ENCODE measurements at regions not wholly inside any gene's neighbourhood (a gene's known extent, or its start where the extent isn't known, plus 50 kb on each side); places are given as distances from the start of the nearest gene placed in this dataset.

- H3K4me1 Mint-ChIP-seq: no peaks in the 10 kb centered on the region
- H3K36me3 Mint-ChIP-seq: no peaks in the 10 kb centered on the region
- DNase-seq: no peak
- H3K4me3 Mint-ChIP-seq: no peak overlapping the region
- no peak overlapping the region for H3K27ac Mint-ChIP-seq
- no peaks in the 10 kb centered on the region for H3K27me3 Mint-ChIP-seq
- H3K9me3 Mint-ChIP-seq: no peaks in the 10 kb centered on the region
These were observed 169.6 kb upstream of the FRMD6 start for GRCh38 chr14:51482102-51482501.

GRCh38 chr14:51484485-51484884, 167.2 kb upstream of the FRMD6 start:
- H3K27me3 Mint-ChIP-seq: no peaks in the 10 kb centered on the region
- H3K4me3 Mint-ChIP-seq: no peak overlapping the region
- no peak overlapping the region for H3K27ac Mint-ChIP-seq
- no peaks in the 10 kb centered on the region for H3K9me3 Mint-ChIP-seq
- H3K4me1 Mint-ChIP-seq: no peaks in the 10 kb centered on the region
- no peaks in the 10 kb centered on the region for H3K36me3 Mint-ChIP-seq
- DNase-seq: no peak

- DNase-seq: no peak
- Mint-ChIP-seq H3K9me3 (no peaks in the 10 kb centered on the region), H3K36me3 (no peaks in the 10 kb centered on the region), H3K27ac (no peak overlapping the region), H3K27me3 (no peaks in the 10 kb centered on the region), H3K4me1 (no peaks in the 10 kb centered on the region), H3K4me3 (no peak overlapping the region)
These were observed 166.0 kb upstream of the FRMD6 start for GRCh38 chr14:51485733-51486132.

GRCh38 chr14:51487848-51488247, 163.9 kb upstream of the FRMD6 start:
- Mint-ChIP-seq H3K4me3 (no peak overlapping the region), H3K27ac (no peak overlapping the region), H3K36me3 (no peaks in the 10 kb centered on the region), H3K27me3 (no peaks in the 10 kb centered on the region), H3K4me1 (no peaks in the 10 kb centered on the region), H3K9me3 (no peaks in the 10 kb centered on the region)
- DNase-seq: no peak

GRCh38 chr14:51488569-51489220, 163.0 kb upstream of the FRMD6 start:
- no peak for DNase-seq
- peaks cover 3% of the 10 kb centered on the region for H3K27me3 Mint-ChIP-seq
- H3K27ac Mint-ChIP-seq: no peak overlapping the region
- H3K4me3 Mint-ChIP-seq: no peak overlapping the region
- H3K36me3 Mint-ChIP-seq: no peaks in the 10 kb centered on the region
- peaks cover 1% of the 10 kb centered on the region for H3K9me3 Mint-ChIP-seq
- no peaks in the 10 kb centered on the region for H3K4me1 Mint-ChIP-seq

GRCh38 chr14:51490205-51490604, 161.5 kb upstream of the FRMD6 start:
- Mint-ChIP-seq H3K4me3 (no peak overlapping the region), H3K9me3 (peaks cover 1% of the 10 kb centered on the region), H3K27me3 (peaks cover 3% of the 10 kb centered on the region), H3K4me1 (no peaks in the 10 kb centered on the region), H3K36me3 (no peaks in the 10 kb centered on the region), H3K27ac (no peak overlapping the region)
- no peak for DNase-seq

GRCh38 chr14:51491036-51491545, 160.6 kb upstream of the FRMD6 start:
- Mint-ChIP-seq H3K27me3 (peaks cover 3% of the 10 kb centered on the region), H3K27ac (no peak overlapping the region), H3K36me3 (no peaks in the 10 kb centered on the region), H3K9me3 (peaks cover 1% of the 10 kb centered on the region), H3K4me1 (no peaks in the 10 kb centered on the region), H3K4me3 (no peak overlapping the region)
- no peak for DNase-seq

GRCh38 chr14:51491776-51492175, 159.9 kb upstream of the FRMD6 start:
- peaks cover 1% of the 10 kb centered on the region for H3K9me3 Mint-ChIP-seq
- DNase-seq: no peak
- no peaks in the 10 kb centered on the region for H3K36me3 Mint-ChIP-seq
- no peaks in the 10 kb centered on the region for H3K4me1 Mint-ChIP-seq
- H3K27ac Mint-ChIP-seq: no peak overlapping the region
- H3K27me3 Mint-ChIP-seq: peaks cover 3% of the 10 kb centered on the region
- no peak overlapping the region for H3K4me3 Mint-ChIP-seq

GRCh38 chr14:51495319-51495718, 156.4 kb upstream of the FRMD6 start:
- peaks cover 1% of the 10 kb centered on the region for H3K9me3 Mint-ChIP-seq

GRCh38 chr14:51498411-51499227, 153.1 kb upstream of the FRMD6 start:
- no peak overlapping the region for H3K27ac Mint-ChIP-seq
- peaks cover 1% of the 10 kb centered on the region for H3K9me3 Mint-ChIP-seq
- peaks cover 11% of the 10 kb centered on the region for H3K27me3 Mint-ChIP-seq
- DNase-seq: no peak
- no peak overlapping the region for H3K4me3 Mint-ChIP-seq
- H3K4me1 Mint-ChIP-seq: no peaks in the 10 kb centered on the region
- no peaks in the 10 kb centered on the region for H3K36me3 Mint-ChIP-seq

More at GRCh38 chr14:51495319-51495718, 156.4 kb upstream of the FRMD6 start:
- Mint-ChIP-seq H3K27me3 (peaks cover 6% of the 10 kb centered on the region), H3K4me1 (no peaks in the 10 kb centered on the region), H3K36me3 (no peaks in the 10 kb centered on the region), H3K27ac (no peak overlapping the region), H3K4me3 (no peak overlapping the region)
- no peak for DNase-seq

- Mint-ChIP-seq H3K27ac (no peak overlapping the region), H3K9me3 (peaks cover 1% of the 10 kb centered on the region), H3K4me1 (no peaks in the 10 kb centered on the region), H3K36me3 (no peaks in the 10 kb centered on the region), H3K27me3 (peaks cover 11% of the 10 kb centered on the region), H3K4me3 (no peak overlapping the region)
- DNase-seq: no peak
These were observed 150.9 kb upstream of the FRMD6 start for GRCh38 chr14:51500776-51501175.

GRCh38 chr14:51501746-51502145, 150.0 kb upstream of the FRMD6 start:
- no peak for DNase-seq
- Mint-ChIP-seq H3K27me3 (peaks cover 17% of the 10 kb centered on the region), H3K27ac (no peak overlapping the region), H3K36me3 (no peaks in the 10 kb centered on the region), H3K4me1 (no peaks in the 10 kb centered on the region), H3K4me3 (no peak overlapping the region), H3K9me3 (peaks cover 1% of the 10 kb centered on the region)

- Mint-ChIP-seq H3K27me3 (peaks cover 30% of the 10 kb centered on the region), H3K27ac (no peak overlapping the region), H3K36me3 (no peaks in the 10 kb centered on the region), H3K4me3 (no peak overlapping the region), H3K4me1 (no peaks in the 10 kb centered on the region), H3K9me3 (peaks cover 1% of the 10 kb centered on the region)
- no peak for DNase-seq
These were observed 147.0 kb upstream of the FRMD6 start for GRCh38 chr14:51504669-51505068.

- Mint-ChIP-seq H3K27me3 (peaks cover 27% of the 10 kb centered on the region), H3K4me1 (no peaks in the 10 kb centered on the region), H3K4me3 (no peak overlapping the region), H3K36me3 (no peaks in the 10 kb centered on the region), H3K9me3 (peaks cover 1% of the 10 kb centered on the region), H3K27ac (no peak overlapping the region)
- no peak for DNase-seq
These were observed 144.2 kb upstream of the FRMD6 start for GRCh38 chr14:51507511-51507905.

- Mint-ChIP-seq H3K36me3 (no peaks in the 10 kb centered on the region), H3K4me3 (no peak overlapping the region), H3K27me3 (peaks cover 24% of the 10 kb centered on the region), H3K9me3 (peaks cover under 1% of the 10 kb centered on the region), H3K4me1 (no peaks in the 10 kb centered on the region), H3K27ac (no peak overlapping the region)
- DNase-seq: no peak
These were observed 143.7 kb upstream of the FRMD6 start for GRCh38 chr14:51507906-51508511.
